OCI-LY1 (cell line): ENCODE measurements at regions not wholly inside any gene's neighbourhood (a gene's known extent, or its start where the extent isn't known, plus 50 kb on each side); places are given as distances from the start of the nearest gene placed in this dataset.

Source experiments
- H2AFZ ChIP-seq: fragments of 200-600 bp; sonication (generic), shearing (Covaris generic); 2 replicates; pipeline ENCODE4 v1.6.0; 2014; ENCODE audit warnings: antibody characterized with exemption, mild to moderate bottlenecking, low read length
- H3F3A ChIP-seq: fragments of 200-600 bp; sonication (generic), shearing (Covaris generic); 2 replicates; pipeline ENCODE4 v1.6.0; 2014; ENCODE audit warnings: mild to moderate bottlenecking, antibody characterized with exemption, low read length, moderate library complexity; ENCODE audit not compliant: insufficient read depth
- H3K27ac ChIP-seq: fragments of 200-600 bp; sonication (generic); 2 replicates; pipeline ENCODE4 v1.5.1; 2014; ENCODE audit warnings: low read length, mixed run types, mild to moderate bottlenecking, low read depth; ENCODE audit not compliant: poor library complexity, severe bottlenecking
- H3K27me3 ChIP-seq: fragments of 200-600 bp; sonication (generic); 2 replicates; pipeline ENCODE4 v1.6.0; 2014; ENCODE audit warnings: antibody characterized with exemption, mild to moderate bottlenecking, low read length, moderate library complexity; ENCODE audit not compliant: insufficient read depth
- H3K36me3 ChIP-seq: fragments of 200-600 bp; sonication (generic); 2 replicates; pipeline ENCODE4 v1.6.1; 2014; ENCODE audit warnings: mild to moderate bottlenecking, antibody characterized with exemption, low read length, moderate library complexity, mixed read lengths; ENCODE audit not compliant: insufficient read depth
- H3K4me1 ChIP-seq: fragments of 200-600 bp; sonication (generic); 2 replicates; pipeline ENCODE4 v1.5.1; 2014; ENCODE audit warnings: mild to moderate bottlenecking, low read length, moderate library complexity; ENCODE audit not compliant: insufficient read depth, severe bottlenecking
- H3K4me2 ChIP-seq: fragments of 200-600 bp; sonication (generic), shearing (Covaris generic); 2 replicates; pipeline ENCODE4 v1.6.1; 2014; ENCODE audit warnings: low read length
- H3K4me3 ChIP-seq: fragments of 200-600 bp; sonication (generic); 2 replicates; pipeline ENCODE4 v1.5.1; 2014; ENCODE audit warnings: low read length, low read depth, mild to moderate bottlenecking, mixed read lengths; ENCODE audit not compliant: poor library complexity, severe bottlenecking
- H3K79me2 ChIP-seq: fragments of 200-600 bp; shearing (Covaris generic); 2 replicates; pipeline ENCODE4 v1.6.1; 2016; ENCODE audit warnings: mixed run types, low read length, mixed read lengths; ENCODE audit not compliant: insufficient read depth
- H3K9ac ChIP-seq: fragments of 200-600 bp; sonication (generic), shearing (Covaris generic); 2 replicates; pipeline ENCODE4 v1.6.1; 2014; ENCODE audit warnings: mild to moderate bottlenecking, low read length, mixed read lengths
- H3K9me2 ChIP-seq: fragments of 200-600 bp; sonication (generic), shearing (Covaris generic); 2 replicates; pipeline ENCODE4 v1.6.1; 2014; ENCODE audit warnings: low read depth, mild to moderate bottlenecking, low read length, mixed read lengths
- H3K9me3 ChIP-seq: fragments of 200-600 bp; shearing (Covaris generic); 2 replicates; pipeline ENCODE4 v1.6.1; 2014; ENCODE audit warnings: low read length, mixed read lengths
- H4K20me1 ChIP-seq: fragments of 200-600 bp; sonication (generic), shearing (Covaris generic); 2 replicates; pipeline ENCODE4 v1.6.0; 2016; ENCODE audit warnings: mild to moderate bottlenecking, low read length; ENCODE audit not compliant: insufficient read depth
- CTCF ChIP-seq: fragments of 200-600 bp; sonication (generic), shearing (Covaris generic); IDR thresholded peaks from 2 replicates; pipeline ENCODE4 v1.5.1; 2017; ENCODE audit warnings: mild to moderate bottlenecking, antibody characterized with exemption, low read length, moderate library complexity, mixed read lengths
- EZH2 ChIP-seq: fragments of 200-600 bp; sonication (generic), shearing (Covaris generic); IDR thresholded peaks from 2 replicates; pipeline ENCODE4 v1.8.0; 2017; ENCODE audit warnings: borderline replicate concordance, mixed run types, mild to moderate bottlenecking, antibody characterized with exemption, low read length, moderate library complexity, mixed read lengths

- H3K79me2 ChIP-seq: no peaks in the 10 kb centered on the region
- H3F3A ChIP-seq: no peaks in the 10 kb centered on the region
- H3K27ac ChIP-seq: no peak overlapping the region
- no peaks in the 10 kb centered on the region for H3K9me2 ChIP-seq
- no peaks in the 10 kb centered on the region for H3K27me3 ChIP-seq
- TF ChIP-seq CTCF (no peak), EZH2 (no peak)
- no peaks in the 10 kb centered on the region for H3K36me3 ChIP-seq
- H3K4me2 ChIP-seq: no peak overlapping the region
- H3K9ac ChIP-seq: no peak overlapping the region
- no peaks in the 10 kb centered on the region for H3K4me1 ChIP-seq
- H2AFZ ChIP-seq: no peak overlapping the region
- H3K4me3 ChIP-seq: no peak overlapping the region
- H4K20me1 ChIP-seq: no peaks in the 10 kb centered on the region
- H3K9me3 ChIP-seq: no peaks in the 10 kb centered on the region
Measured at GRCh38 chr16:16884451-16884850, 505.5 kb downstream of the NPIPA7 start.

GRCh38 chr16:16887193-16887592 is 508.3 kb downstream of the NPIPA7 start:
- TF ChIP-seq EZH2 (no peak), CTCF (no peak)
- no peaks in the 10 kb centered on the region for H3K36me3 ChIP-seq
- H3K79me2 ChIP-seq: no peaks in the 10 kb centered on the region
- H3F3A ChIP-seq: no peaks in the 10 kb centered on the region
- H3K27me3 ChIP-seq: no peaks in the 10 kb centered on the region
- H3K9me3 ChIP-seq: no peaks in the 10 kb centered on the region
- no peaks in the 10 kb centered on the region for H3K4me1 ChIP-seq
- H2AFZ ChIP-seq: no peak overlapping the region
- H3K9ac ChIP-seq: no peak overlapping the region
- no peak overlapping the region for H3K27ac ChIP-seq
- H3K9me2 ChIP-seq: no peaks in the 10 kb centered on the region
- no peak overlapping the region for H3K4me2 ChIP-seq
- H4K20me1 ChIP-seq: no peaks in the 10 kb centered on the region
- H3K4me3 ChIP-seq: no peak overlapping the region

GRCh38 chr16:16890964-16891363 is 512.0 kb downstream of the NPIPA7 start:
- H3K4me1 ChIP-seq: no peaks in the 10 kb centered on the region
- no peak overlapping the region for H2AFZ ChIP-seq
- no peaks in the 10 kb centered on the region for H3K79me2 ChIP-seq
- no peak overlapping the region for H3K9ac ChIP-seq
- no peaks in the 10 kb centered on the region for H3K9me2 ChIP-seq
- H3K36me3 ChIP-seq: no peaks in the 10 kb centered on the region
- H3K9me3 ChIP-seq: no peaks in the 10 kb centered on the region
- no peaks in the 10 kb centered on the region for H4K20me1 ChIP-seq
- no peaks in the 10 kb centered on the region for H3K27me3 ChIP-seq
- H3K4me3 ChIP-seq: no peak overlapping the region
- H3K27ac ChIP-seq: no peak overlapping the region
- H3K4me2 ChIP-seq: no peak overlapping the region
- no peak for TF ChIP-seq CTCF
- no peak for TF ChIP-seq EZH2
- H3F3A ChIP-seq: no peaks in the 10 kb centered on the region
